Frontal cortex (tissue), 3 donors: ENCODE measurements at regions not wholly inside any gene's neighbourhood (a gene's known extent, or its start where the extent isn't known, plus 50 kb on each side); places are given as distances from the start of the nearest gene placed in this dataset.
A peak's percentile ranks its signal among the peaks of the same experiment; 100 is the strongest.
"Not testable (repeated sequence)": the region's sequence is repeated elsewhere in the genome, so short reads cannot be mapped to it uniquely, and the experiment has no call there.

Experiments
- DNase-seq, 2 donors: peaks; one replicate each; pipeline ENCODE4 v3.0.0; 2012; ENCODE audit warnings: low spot score in 2 of 2
- FAIRE-seq: peaks from 2 replicates; lab custom pipeline; 2012; peaks lifted over from hg19 to GRCh38; lab: Jason Lieb, UNC
- donor health status: control.
- donor health status: control.
- donor health status: control.

- no peak for FAIRE-seq
- DNase-seq, result no peak
Measured at GRCh38 chr2:129011466-129012061, 692.9 kb upstream of the HS6ST1 start.

GRCh38 chr2:129014432-129014831 is 695.8 kb upstream of the HS6ST1 start:
- FAIRE-seq, result no peak
- DNase-seq, result no peak

- no peak for FAIRE-seq
- no peak for DNase-seq
Measured at GRCh38 chr2:129015397-129016285, 697.0 kb upstream of the HS6ST1 start.

- no peak for FAIRE-seq
Measured at GRCh38 chr2:129016972-129017371, 698.3 kb upstream of the HS6ST1 start.

GRCh38 chr2:129024796-129025195 is 706.1 kb upstream of the HS6ST1 start:
- DNase-seq, result no peak
- FAIRE-seq, result no peak

More at GRCh38 chr2:129016972-129017371, 698.3 kb upstream of the HS6ST1 start:
- DNase-seq, result no peak

GRCh38 chr2:129035992-129036391 is 717.3 kb upstream of the HS6ST1 start:
- no peak for FAIRE-seq
- no peak for DNase-seq

GRCh38 chr2:129043677-129044076 is 725.0 kb upstream of the HS6ST1 start:
- not testable (repeated sequence) for DNase-seq, FAIRE-seq

GRCh38 chr2:129046475-129046874 is 727.8 kb upstream of the HS6ST1 start:
- not testable (repeated sequence) for DNase-seq, FAIRE-seq

- no peak for DNase-seq
- no peak for FAIRE-seq
Measured at GRCh38 chr2:129050101-129050500, 731.4 kb upstream of the HS6ST1 start.

- no peak for DNase-seq
- FAIRE-seq, result no peak
Measured at GRCh38 chr2:129055242-129055641, 736.6 kb upstream of the HS6ST1 start.

GRCh38 chr2:129055824-129056223 is 737.2 kb upstream of the HS6ST1 start:
- FAIRE-seq, result no peak
- no peak for DNase-seq

GRCh38 chr2:129056309-129056958 is 737.8 kb upstream of the HS6ST1 start:
- no peak for FAIRE-seq
- no peak for DNase-seq

GRCh38 chr2:129056959-129057317 is 738.3 kb upstream of the HS6ST1 start:
- FAIRE-seq, result no peak
- no peak for DNase-seq

- no peak for FAIRE-seq
Measured at GRCh38 chr2:129058981-129059380, 740.3 kb upstream of the HS6ST1 start.

GRCh38 chr2:129059476-129059875 is 740.8 kb upstream of the HS6ST1 start:
- FAIRE-seq, result no peak
- DNase-seq, result no peak

More at GRCh38 chr2:129058981-129059380, 740.3 kb upstream of the HS6ST1 start:
- DNase-seq, result no peak

GRCh38 chr2:129061069-129061768 is 742.6 kb upstream of the HS6ST1 start:
- DNase-seq, result peak in 1 of 2 donors; percentile 20
- FAIRE-seq, result no peak

GRCh38 chr2:129061769-129062121 is 743.1 kb upstream of the HS6ST1 start:
- FAIRE-seq, result no peak
- DNase-seq, result no peak

- DNase-seq (no peak), FAIRE-seq (no peak)
Measured at GRCh38 chr2:129062146-129062912, 743.7 kb upstream of the HS6ST1 start.

- FAIRE-seq (no peak), DNase-seq (no peak)
Measured at GRCh38 chr2:129067070-129067469, 748.4 kb upstream of the HS6ST1 start.

GRCh38 chr2:129067953-129068352 is 749.3 kb upstream of the HS6ST1 start:
- DNase-seq (no peak), FAIRE-seq (no peak)
